GM12892 (cell line): ENCODE measurements at regions not wholly inside any gene's neighbourhood (a gene's known extent, or its start where the extent isn't known, plus 50 kb on each side); places are given as distances from the start of the nearest gene placed in this dataset.
"Not testable (repeated sequence)": the region's sequence is repeated elsewhere in the genome, so short reads cannot be mapped to it uniquely, and the experiment has no call there.

ENCODE experiments used
- DNase-seq: peaks from one replicate; pipeline ENCODE4 v3.0.0; 2011; ENCODE audit not compliant: insufficient read length
- FAIRE-seq: peaks from 2 replicates; lab custom pipeline; 2011; peaks lifted over from hg19 to GRCh38; lab: Jason Lieb, UNC
- POLR2A ChIP-seq: IDR thresholded peaks from 2 replicates; pipeline ENCODE4 v1.6.1; 2011; ENCODE audit warnings: low read depth, low read length, control low read depth
- POLR2AphosphoS5 ChIP-seq: IDR thresholded peaks from 2 replicates; pipeline ENCODE4 v1.6.1; 2011; ENCODE audit warnings: low read depth, low read length, control low read depth
- TAF1 ChIP-seq: IDR thresholded peaks from 2 replicates; pipeline ENCODE4 v1.6.1; 2011; ENCODE audit warnings: low read depth, mild to moderate bottlenecking, control low read depth, low read length, borderline replicate concordance

DNA sequence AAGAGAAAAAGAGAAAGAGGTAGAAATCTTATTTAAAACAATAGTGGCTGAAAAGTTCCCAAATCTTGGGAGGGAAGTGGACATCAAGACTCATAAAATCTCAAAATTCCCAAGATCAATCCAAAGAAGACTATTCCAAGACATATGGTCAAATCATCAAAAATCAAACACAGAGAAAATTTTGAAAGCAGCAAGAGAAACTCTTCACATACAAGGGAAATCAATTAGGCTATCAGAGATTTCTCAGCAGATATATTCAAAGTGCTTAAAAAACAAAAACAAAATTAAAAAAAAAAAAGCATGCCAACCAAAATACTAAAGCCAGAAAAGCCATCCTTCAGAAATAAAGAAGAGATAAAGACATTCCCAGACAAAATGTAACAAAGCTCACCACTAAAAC is 52.6 kb upstream of the RALGPS2 start:
- FAIRE-seq (no peak), DNase-seq (no peak)
- TF ChIP-seq POLR2AphosphoS5 (no peak), TAF1 (no peak), POLR2A (no peak)

DNA sequence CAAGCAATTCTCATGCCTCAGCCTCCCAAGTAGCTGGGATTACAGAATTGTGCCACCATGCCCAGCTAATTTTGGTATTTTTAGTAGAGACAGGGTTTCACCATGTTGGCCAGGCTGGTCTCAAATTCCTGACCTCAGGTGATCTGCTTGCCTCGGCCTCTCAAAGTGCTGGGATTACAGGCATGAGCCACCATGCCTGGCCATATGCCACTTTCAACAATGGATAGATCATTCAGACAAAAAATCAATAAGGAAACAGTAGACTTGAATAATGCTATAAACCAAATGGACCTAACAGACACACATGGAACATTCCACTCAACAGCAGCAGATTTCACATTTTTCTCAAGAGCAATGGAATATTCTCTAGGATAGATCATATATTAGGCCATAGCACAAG is 50.5 kb upstream of the RALGPS2 start:
- FAIRE-seq, DNase-seq: not testable (repeated sequence)
